ENCODE measurements at regions not wholly inside any gene's neighbourhood (a gene's known extent, or its start where the extent isn't known, plus 50 kb on each side); places are given as distances from the start of the nearest gene placed in this dataset.

DNA sequence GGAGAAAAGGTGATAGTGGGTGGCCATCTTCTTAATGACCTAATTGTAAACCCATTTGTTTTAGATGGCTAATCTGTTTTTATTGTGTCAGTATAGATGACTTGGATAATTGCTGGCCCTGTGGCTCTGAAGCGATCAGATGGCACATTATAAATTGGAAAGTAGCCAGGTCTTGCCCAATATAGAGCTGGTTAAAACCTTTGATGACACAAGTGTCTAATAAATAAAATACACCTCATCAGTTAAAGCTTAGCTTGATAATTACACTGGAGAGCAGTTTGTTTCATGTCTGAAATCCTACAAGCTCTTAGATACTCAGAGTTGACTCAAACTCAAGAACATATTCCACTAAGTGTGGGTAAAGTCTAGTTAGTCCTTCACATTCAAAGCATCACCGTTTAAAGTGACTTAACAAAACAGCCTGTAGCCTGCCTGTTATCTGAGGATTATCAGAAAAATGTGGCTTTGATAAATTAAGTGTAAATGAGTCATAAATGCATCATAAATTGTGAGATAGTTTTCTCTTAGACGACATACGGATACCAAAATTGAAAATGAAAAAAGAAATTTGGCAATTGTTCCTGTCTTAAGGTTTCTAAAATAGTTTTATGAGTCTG, 280.9 kb downstream of the LRIG3 start:
- no peaks in the 10 kb centered on the region for H3K27me3 ChIP-seq (ENCODE audit: control insufficient read depth, insufficient read depth, low read length)
- no peaks in the 10 kb centered on the region for H3K9me3 ChIP-seq (ENCODE audit: control insufficient read depth, insufficient read depth, low read depth, low read length)
- in situ Hi-C loops (cut with HindIII; ENCODE audit: low pct_unique_long_range_greater_than_20kb, low sequenced_read_pairs): no loop called here
- H3K4me3 ChIP-seq (ENCODE audit: low read depth in 2 of 2, low read length in 2 of 2): no peak overlapping the region
- TF ChIP-seq SIN3A (IDR thresholded peaks at IDR 0.05; ENCODE audit: borderline replicate concordance, insufficient read depth, low read depth, low read length): no peak
- no peak for TF ChIP-seq POLR2AphosphoS5 (IDR thresholded peaks at IDR 0.05; ENCODE audit: low read depth, low read length)
- TF ChIP-seq, protein P1, sequence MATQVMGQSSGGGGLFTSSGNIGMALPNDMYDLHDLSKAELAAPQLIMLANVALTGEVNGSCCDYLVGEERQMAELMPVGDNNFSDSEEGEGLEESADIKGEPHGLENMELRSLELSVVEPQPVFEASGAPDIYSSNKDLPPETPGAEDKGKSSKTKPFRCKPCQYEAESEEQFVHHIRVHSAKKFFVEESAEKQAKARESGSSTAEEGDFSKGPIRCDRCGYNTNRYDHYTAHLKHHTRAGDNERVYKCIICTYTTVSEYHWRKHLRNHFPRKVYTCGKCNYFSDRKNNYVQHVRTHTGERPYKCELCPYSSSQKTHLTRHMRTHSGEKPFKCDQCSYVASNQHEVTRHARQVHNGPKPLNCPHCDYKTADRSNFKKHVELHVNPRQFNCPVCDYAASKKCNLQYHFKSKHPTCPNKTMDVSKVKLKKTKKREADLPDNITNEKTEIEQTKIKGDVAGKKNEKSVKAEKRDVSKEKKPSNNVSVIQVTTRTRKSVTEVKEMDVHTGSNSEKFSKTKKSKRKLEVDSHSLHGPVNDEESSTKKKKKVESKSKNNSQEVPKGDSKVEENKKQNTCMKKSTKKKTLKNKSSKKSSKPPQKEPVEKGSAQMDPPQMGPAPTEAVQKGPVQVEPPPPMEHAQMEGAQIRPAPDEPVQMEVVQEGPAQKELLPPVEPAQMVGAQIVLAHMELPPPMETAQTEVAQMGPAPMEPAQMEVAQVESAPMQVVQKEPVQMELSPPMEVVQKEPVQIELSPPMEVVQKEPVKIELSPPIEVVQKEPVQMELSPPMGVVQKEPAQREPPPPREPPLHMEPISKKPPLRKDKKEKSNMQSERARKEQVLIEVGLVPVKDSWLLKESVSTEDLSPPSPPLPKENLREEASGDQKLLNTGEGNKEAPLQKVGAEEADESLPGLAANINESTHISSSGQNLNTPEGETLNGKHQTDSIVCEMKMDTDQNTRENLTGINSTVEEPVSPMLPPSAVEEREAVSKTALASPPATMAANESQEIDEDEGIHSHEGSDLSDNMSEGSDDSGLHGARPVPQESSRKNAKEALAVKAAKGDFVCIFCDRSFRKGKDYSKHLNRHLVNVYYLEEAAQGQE (IDR thresholded peaks at IDR 0.05; ENCODE audit: insufficient read depth in 1 of 2, low read depth in 2 of 2, low read length in 1 of 2): no peak
- TF ChIP-seq TCF7L2 (IDR thresholded peaks at IDR 0.05; ENCODE audit: low read depth, low read length): no peak
- no peak for TF ChIP-seq CTCF (IDR thresholded peaks at IDR 0.05)
- no peak overlapping the region for H3K27ac ChIP-seq (ENCODE audit: low read length)
- no peaks in the 10 kb centered on the region for H3K4me1 ChIP-seq (ENCODE audit: control insufficient read depth, insufficient read depth, low read length)
- H3K36me3 ChIP-seq (ENCODE audit: control insufficient read depth, insufficient read depth, low read length): no peaks in the 10 kb centered on the region
- ChIA-PET POLR2A (no interaction called here), CTCF (no interaction called here)
- DNase-seq (ENCODE audit: low read depth, low spot score) (no peak), ATAC-seq (no peak)
- no TSS peak for BruUV-seq (replicated peaks)
- intact Hi-C loops (cut with micrococcal nuclease; ENCODE audit: unreplicated experiment): no loop called here

GRCh38 chr12:58640314-58640713, 280.0 kb downstream of the LRIG3 start:
- POLR2A ChIA-PET: no interaction called here
- ATAC-seq (no peak), DNase-seq (ENCODE audit: low read depth, low spot score) (no peak)
- Histone ChIP-seq H3K4me1 (ENCODE audit: control insufficient read depth, insufficient read depth, low read length) (no peaks in the 10 kb centered on the region), H3K27me3 (ENCODE audit: control insufficient read depth, insufficient read depth, low read length) (no peaks in the 10 kb centered on the region), H3K36me3 (ENCODE audit: control insufficient read depth, insufficient read depth, low read length) (no peaks in the 10 kb centered on the region), H3K27ac (ENCODE audit: low read length) (no peak overlapping the region), H3K9me3 (ENCODE audit: control insufficient read depth, insufficient read depth, low read depth, low read length) (no peaks in the 10 kb centered on the region), H3K4me3 (ENCODE audit: low read depth in 2 of 2, low read length in 2 of 2) (no peak overlapping the region)
- no peak for TF ChIP-seq SIN3A (IDR thresholded peaks at IDR 0.05; ENCODE audit: borderline replicate concordance, insufficient read depth, low read depth, low read length)
- in situ Hi-C loops (cut with HindIII; ENCODE audit: low pct_unique_long_range_greater_than_20kb, low sequenced_read_pairs): no loop called here
- intact Hi-C loops (cut with micrococcal nuclease; ENCODE audit: unreplicated experiment): no loop called here
- no TSS peak for BruUV-seq (replicated peaks)
- CTCF ChIA-PET: no interaction called here

GRCh38 chr12:58645946-58646345, 274.4 kb downstream of the LRIG3 start:
- Histone ChIP-seq H3K9me3 (ENCODE audit: control insufficient read depth, insufficient read depth, low read depth, low read length) (no peaks in the 10 kb centered on the region), H3K27ac (ENCODE audit: low read length) (no peak overlapping the region), H3K4me3 (ENCODE audit: low read depth in 2 of 2, low read length in 2 of 2) (no peak overlapping the region), H3K36me3 (ENCODE audit: control insufficient read depth, insufficient read depth, low read length) (no peaks in the 10 kb centered on the region), H3K4me1 (ENCODE audit: control insufficient read depth, insufficient read depth, low read length) (no peaks in the 10 kb centered on the region), H3K27me3 (ENCODE audit: control insufficient read depth, insufficient read depth, low read length) (no peaks in the 10 kb centered on the region)
- no peak for DNase-seq (ENCODE audit: low read depth, low spot score)
- CTCF ChIA-PET: no interaction called here
- in situ Hi-C loops (cut with HindIII; ENCODE audit: low pct_unique_long_range_greater_than_20kb, low sequenced_read_pairs): no loop called here
- no peak for ATAC-seq
- intact Hi-C loops (cut with micrococcal nuclease; ENCODE audit: unreplicated experiment): no loop called here
- BruUV-seq (replicated peaks): no TSS peak
- no peak for TF ChIP-seq SIN3A (IDR thresholded peaks at IDR 0.05; ENCODE audit: borderline replicate concordance, insufficient read depth, low read depth, low read length)
- no peak for TF ChIP-seq CTCF (IDR thresholded peaks at IDR 0.05)
- no peak for TF ChIP-seq TCF7L2 (IDR thresholded peaks at IDR 0.05; ENCODE audit: low read depth, low read length)
- no peak for TF ChIP-seq POLR2AphosphoS5 (IDR thresholded peaks at IDR 0.05; ENCODE audit: low read depth, low read length)
- TF ChIP-seq, protein P1 (IDR thresholded peaks at IDR 0.05; ENCODE audit: insufficient read depth in 1 of 2, low read depth in 2 of 2, low read length in 1 of 2): no peak
- POLR2A ChIA-PET: no interaction called here

Measured in Panc1 (cell line).